H1 (cell line): ENCODE measurements at regions not wholly inside any gene's neighbourhood (a gene's known extent, or its start where the extent isn't known, plus 50 kb on each side); places are given as distances from the start of the nearest gene placed in this dataset.

Experiments used
- CTCF ChIA-PET: fragments of 300-600 bp; sonication (Branson Sonifier 250); formaldehyde crosslinking; loops from one replicate; lab custom pipeline; 2021; ENCODE audit not compliant: partially characterized antibody; lab: Charles Lee
- POLR2A ChIA-PET: fragments of 300-600 bp; sonication (Branson Sonifier 250); formaldehyde crosslinking; loops from one replicate; lab custom pipeline; 2021; ENCODE audit warnings: inconsistent platforms; ENCODE audit not compliant: partially characterized antibody; lab: Charles Lee
- DNase-seq, 2 experiments: peaks; one replicate each; pipeline versions ENCODE4 v3.0.0 to v3.0.0-alpha.2; 2010 to 2022; ENCODE audit warnings: low spot score in 2 of 2, low read depth in 1 of 2, mixed read lengths in 1 of 2
- FAIRE-seq: peaks from 2 replicates; lab custom pipeline; 2011; peaks lifted over from hg19 to GRCh38; lab: Jason Lieb, UNC
- H2AFZ ChIP-seq: 2 replicates; pipeline ENCODE4 v1.8.1; 2012; ENCODE audit warnings: low read length, inconsistent platforms
- H2AK5ac ChIP-seq: 2 replicates; pipeline ENCODE4 v1.6.1; 2013; ENCODE audit warnings: low read depth, low read length
- H2BK120ac ChIP-seq: replicated peaks from 2 replicates; pipeline ENCODE3; 2013; ENCODE audit warnings: low read depth, low read length, inconsistent platforms
- H2BK12ac ChIP-seq: 2 replicates; pipeline ENCODE4 v1.6.1; 2013; ENCODE audit warnings: low read depth, low read length
- H2BK15ac ChIP-seq: 2 replicates; pipeline ENCODE4 v1.6.1; 2013; ENCODE audit warnings: low read length
- H2BK20ac ChIP-seq: 2 replicates; pipeline ENCODE4 v1.6.1; 2013; ENCODE audit warnings: low read length
- H2BK5ac ChIP-seq: 2 replicates; pipeline ENCODE4 v1.6.1; 2013; ENCODE audit warnings: low read depth, low read length
- H3K14ac ChIP-seq: 2 replicates; pipeline ENCODE4 v1.6.1; 2013; ENCODE audit warnings: inconsistent platforms; ENCODE audit not compliant: insufficient read length
- H3K18ac ChIP-seq: 2 replicates; pipeline ENCODE4 v1.6.1; 2013; ENCODE audit warnings: low read length; ENCODE audit errors: extremely low read depth
- H3K23ac ChIP-seq: 2 replicates; pipeline ENCODE4 v1.6.1; 2013; ENCODE audit warnings: inconsistent platforms; ENCODE audit not compliant: insufficient read length
- H3K23me2 ChIP-seq: 2 replicates; pipeline ENCODE4 v1.6.1; 2013; ENCODE audit warnings: low read depth, low read length
- H3K27ac ChIP-seq: 2 replicates; pipeline ENCODE4 v1.6.1; 2011; ENCODE audit warnings: low read depth, low read length, inconsistent platforms
- H3K27me3 ChIP-seq, 4 experiments: replicated peaks in 1 of 4; 1 replicate in 1 of 4; 2 replicates in 3 of 4; pipeline versions ENCODE4 v1.6.1 to v1.8.1; 2011 to 2013; ENCODE audit warnings: low read length in 3 of 4, mild to moderate bottlenecking in 3 of 4, inconsistent platforms in 2 of 4, mixed read lengths in 2 of 4, moderate library complexity in 1 of 4; ENCODE audit not compliant: control insufficient read depth in 3 of 4, insufficient read depth in 3 of 4; ENCODE audit errors: extremely low read depth in 1 of 4
- H3K36me3 ChIP-seq, 4 experiments: 2 replicates each; pipeline versions ENCODE4 v1.6.1 to v1.8.1; 2011 to 2013; ENCODE audit warnings: mild to moderate bottlenecking in 4 of 4, low read length in 3 of 4, moderate library complexity in 2 of 4, control low read depth in 1 of 4, inconsistent platforms in 1 of 4; ENCODE audit not compliant: insufficient read depth in 4 of 4, control insufficient read depth in 2 of 4
- H3K4ac ChIP-seq: replicated peaks from 2 replicates; pipeline ENCODE3; 2013; ENCODE audit warnings: low read length, low read depth, mixed read lengths, inconsistent platforms; ENCODE audit not compliant: insufficient read length
- H3K4me1 ChIP-seq, 4 experiments: replicated peaks in 1 of 4; 1 replicate in 1 of 4; 2 replicates in 3 of 4; pipeline versions ENCODE4 v1.6.1 to v1.8.1; 2011 to 2013; ENCODE audit warnings: low read length in 3 of 4, inconsistent platforms in 2 of 4, mixed read lengths in 1 of 4; ENCODE audit not compliant: insufficient read depth in 4 of 4, control insufficient read depth in 3 of 4
- H3K4me2 ChIP-seq, 2 experiments: 2 replicates each; pipeline versions ENCODE4 v1.6.1 to v1.8.1; 2011 to 2013; ENCODE audit warnings: low read depth in 2 of 2, low read length in 2 of 2, control low read depth in 1 of 2, inconsistent platforms in 1 of 2, mild to moderate bottlenecking in 1 of 2; ENCODE audit not compliant: insufficient read depth in 1 of 2
- H3K4me3 ChIP-seq, 4 experiments: fragments of 200-600, 300-600 bp in 1 of 4; sonication (generic), shearing (Covaris generic), sonication (Bioruptor Twin) in 1 of 4; 2 replicates each; pipeline versions ENCODE4 v1.5.1 to v1.8.1; 2011 to 2016; ENCODE audit warnings: low read length in 4 of 4, low read depth in 3 of 4, control low read depth in 2 of 4, inconsistent platforms in 2 of 4, mild to moderate bottlenecking in 2 of 4, mixed read lengths in 1 of 4, moderate library complexity in 1 of 4; ENCODE audit not compliant: insufficient read depth in 2 of 4; ENCODE audit errors: extremely low read depth in 1 of 4
- H3K56ac ChIP-seq: replicated peaks from 2 replicates; pipeline ENCODE3; 2013; ENCODE audit warnings: low read depth, mild to moderate bottlenecking, mixed read lengths, low read length, inconsistent platforms; ENCODE audit not compliant: insufficient read length
- H3K79me1 ChIP-seq: 2 replicates; pipeline ENCODE4 v1.6.1; 2013; ENCODE audit warnings: low read depth, low read length, control low read depth
- H3K79me2 ChIP-seq, 2 experiments: 2 replicates each; pipeline versions ENCODE4 v1.6.1 to v1.8.1; 2012 to 2013; ENCODE audit warnings: low read length in 2 of 2, mild to moderate bottlenecking in 2 of 2, inconsistent platforms in 1 of 2; ENCODE audit not compliant: insufficient read depth in 2 of 2, control insufficient read depth in 1 of 2
- H3K9ac ChIP-seq, 4 experiments: replicated peaks in 1 of 4; 1 replicate in 1 of 4; 2 replicates in 3 of 4; pipeline versions ENCODE4 v1.6.1 to v1.8.1; 2011 to 2013; ENCODE audit warnings: low read depth in 3 of 4, low read length in 3 of 4, control low read depth in 2 of 4, mild to moderate bottlenecking in 2 of 4, moderate library complexity in 2 of 4, inconsistent platforms in 1 of 4; ENCODE audit errors: extremely low read depth in 1 of 4
- H3K9me3 ChIP-seq, 2 experiments: 2 replicates each; pipeline versions ENCODE4 v1.6.1 to v1.8.1; 2012 to 2013; ENCODE audit warnings: mild to moderate bottlenecking in 2 of 2, moderate library complexity in 2 of 2, control low read depth in 1 of 2, inconsistent platforms in 1 of 2, low read depth in 1 of 2, low read length in 1 of 2, mixed read lengths in 1 of 2; ENCODE audit not compliant: insufficient read depth in 2 of 2
- H4K20me1 ChIP-seq, 2 experiments: replicated peaks in 1 of 2; 2 replicates each; pipeline versions ENCODE3 to v1.8.1; 2011 to 2013; ENCODE audit warnings: inconsistent platforms in 2 of 2, low read length in 2 of 2, mild to moderate bottlenecking in 1 of 2; ENCODE audit not compliant: insufficient read depth in 2 of 2, control insufficient read depth in 1 of 2
- H4K5ac ChIP-seq: 2 replicates; pipeline ENCODE4 v1.6.1; 2013; ENCODE audit warnings: low read length, low read depth, mixed read lengths, inconsistent platforms; ENCODE audit not compliant: insufficient read length
- H4K8ac ChIP-seq: 2 replicates; pipeline ENCODE4 v1.8.0; 2013; ENCODE audit warnings: mild to moderate bottlenecking, moderate library complexity, low read length, inconsistent platforms; ENCODE audit not compliant: insufficient read depth; ENCODE audit errors: extremely low read depth
- H4K91ac ChIP-seq: replicated peaks from 2 replicates; pipeline ENCODE3; 2013; ENCODE audit warnings: low read length, mixed read lengths, inconsistent platforms; ENCODE audit not compliant: insufficient read length
- BACH1 ChIP-seq: IDR thresholded peaks from 2 replicates; pipeline ENCODE4 v1.6.1; 2012; ENCODE audit warnings: low read length, improper control_type of control experiment
- CBX8 ChIP-seq: fragments of 300-800, 300-1000 bp; sonication (generic); IDR thresholded peaks from 2 replicates; pipeline ENCODE4 v1.7.1; 2016; ENCODE audit warnings: low read depth, low read length, borderline replicate concordance
- EGR1 ChIP-seq: IDR thresholded peaks from 2 replicates; pipeline ENCODE4 v1.6.1; 2011; ENCODE audit warnings: low read depth, low read length, borderline replicate concordance
- NANOG ChIP-seq: IDR thresholded peaks from 2 replicates; pipeline ENCODE4 v1.6.1; 2011; ENCODE audit warnings: low read length, low read depth, mild to moderate bottlenecking, inconsistent platforms; ENCODE audit not compliant: insufficient read depth, poor library complexity, severe bottlenecking
- RAD21 ChIP-seq, 2 experiments: IDR thresholded peaks in 1 of 2; conservative IDR thresholded peaks in 1 of 2; 2 replicates each; pipeline ENCODE4 v1.6.1; 2011; ENCODE audit warnings: low read depth in 2 of 2, low read length in 2 of 2, improper control_type of control experiment in 1 of 2, inconsistent platforms in 1 of 2, mild to moderate bottlenecking in 1 of 2, moderate library complexity in 1 of 2
- SAP30 ChIP-seq: fragments of 300-600 bp; sonication (generic); IDR thresholded peaks from 2 replicates; pipeline ENCODE4 v1.7.1; 2012; ENCODE audit warnings: low read length, moderate library complexity, mild to moderate bottlenecking, inconsistent platforms; ENCODE audit not compliant: insufficient read depth, insufficient replicate concordance
- SP2 ChIP-seq: IDR thresholded peaks from 2 replicates; pipeline ENCODE4 v1.6.1; 2012; ENCODE audit warnings: mild to moderate bottlenecking, low read length, inconsistent platforms
- SP4 ChIP-seq: IDR thresholded peaks from 2 replicates; pipeline ENCODE4 v1.6.1; 2012; ENCODE audit warnings: low read length, inconsistent platforms
- SUZ12 ChIP-seq: fragments of 200-600 bp; sonication (generic); IDR thresholded peaks from 2 replicates; pipeline ENCODE4 v1.6.1; 2012; ENCODE audit warnings: mild to moderate bottlenecking, inconsistent platforms, low read length, moderate library complexity, mixed read lengths
- TCF12 ChIP-seq: IDR thresholded peaks from 2 replicates; pipeline ENCODE4 v1.6.1; 2011; ENCODE audit warnings: low read depth, mild to moderate bottlenecking, low read length
- WGBS, 2 experiments: shearing (Covaris generic) in 1 of 2; methylation state at CpG; one replicate each; pipeline versions ENCODE4 v1.1.6 to v1.1.7; 2013 to 2015; ENCODE audit warnings: low lambda C conversion rate in 2 of 2, mixed read lengths in 2 of 2, inconsistent platforms in 1 of 2, low coverage in 1 of 2, missing lambda C conversion rate in 1 of 2; ENCODE audit not compliant: insufficient replicate concordance in 2 of 2, insufficient coverage in 1 of 2, insufficient read length in 1 of 2; ENCODE audit errors: extremely low coverage in 1 of 2, missing lambda C conversion rate in 1 of 2; 5-methylcytosine and 5-hydroxymethylcytosine counted together

GRCh38 chr1:38396606-38397005, 350.0 kb upstream of the POU3F1 start:
- Histone ChIP-seq H2BK15ac (no peak overlapping the region), H2AK5ac (no peak overlapping the region), H2BK5ac (no peak overlapping the region), H3K18ac (no peak overlapping the region), H3K79me2 (no peaks in the 10 kb centered on the region), H3K36me3 (no peaks in the 10 kb centered on the region), H3K56ac (no peak overlapping the region), H2AFZ (no peak overlapping the region), H4K8ac (no peak overlapping the region), H2BK120ac (no peak overlapping the region), H3K79me1 (no peaks in the 10 kb centered on the region), H4K91ac (no peak overlapping the region), H3K4me3 (no peak overlapping the region), H3K4me1 (peaks cover 0 to 4% (median 0%) of the 10 kb centered on the region in 4 experiments; a peak in 3 of 7 replicates), H3K27ac (no peak overlapping the region), H2BK12ac (no peak overlapping the region), H3K9me3 (no peaks in the 10 kb centered on the region), H2BK20ac (no peak overlapping the region), H3K23me2 (no peaks in the 10 kb centered on the region), H3K9ac (no peak overlapping the region), H3K23ac (no peak overlapping the region), H3K27me3 (no peaks in the 10 kb centered on the region), H3K14ac (no peak overlapping the region), H4K20me1 (no peaks in the 10 kb centered on the region), H4K5ac (no peak overlapping the region), H3K4ac (no peak overlapping the region), H3K4me2 (no peak overlapping the region)
- DNase-seq (no peak), FAIRE-seq (no peak)
- TF ChIP-seq EGR1 (no peak), SP4 (no peak), SAP30 (no peak), SP2 (no peak), CBX8 (no peak), SUZ12 (no peak), BACH1 (no peak), NANOG (no peak), RAD21 (IDR thresholded peaks at IDR 0.05 in 1 of 2, conservative IDR thresholded peaks at IDR 0.05 in 1 of 2; ENCODE audit: low read depth in 2 of 2, low read length in 2 of 2) (no peak), TCF12 (no peak)
- CTCF ChIA-PET: interaction anchor here (0.6 kb wide), 1 partner anchor 19 kb away, joined by 3 read pairs; no protein-coding TSS in a partner anchor
- WGBS, 2 experiments: 90% methylated on average over 1 of the region's 1 CpG; no CpG with 5 or more reads in 1 of the 2 experiments
- POLR2A ChIA-PET: no interaction called here
